H9 (cell line): ENCODE measurements at regions not wholly inside any gene's neighbourhood (a gene's known extent, or its start where the extent isn't known, plus 50 kb on each side); places are given as distances from the start of the nearest gene placed in this dataset.

Source experiments
- DNase-seq: peaks from one replicate; pipeline ENCODE4 v3.0.0-alpha.2; 2017
- H2AFZ ChIP-seq: one replicate; pipeline ENCODE4 v1.6.1; 2013; ENCODE audit warnings: mild to moderate bottlenecking, low read length, control low read depth, moderate library complexity
- H2AK5ac ChIP-seq: 2 replicates; pipeline ENCODE4 v1.6.1; 2013; ENCODE audit warnings: low read length, control low read depth, mixed read lengths; ENCODE audit not compliant: insufficient read length
- H2BK120ac ChIP-seq: one replicate; pipeline ENCODE4 v1.6.1; 2013; ENCODE audit warnings: low read depth, mild to moderate bottlenecking, low read length, control low read depth, inconsistent platforms; ENCODE audit not compliant: poor library complexity, severe bottlenecking
- H2BK12ac ChIP-seq: 2 replicates; pipeline ENCODE4 v1.6.1; 2013; ENCODE audit warnings: low read length, control low read depth, mixed read lengths, low read depth; ENCODE audit not compliant: insufficient read length
- H2BK15ac ChIP-seq: 2 replicates; pipeline ENCODE4 v1.6.1; 2013; ENCODE audit warnings: low read depth, low read length, control low read depth
- H2BK20ac ChIP-seq: one replicate; pipeline ENCODE4 v1.6.1; 2013; ENCODE audit warnings: low read depth, mild to moderate bottlenecking, low read length, control low read depth, inconsistent platforms; ENCODE audit not compliant: poor library complexity, severe bottlenecking
- H2BK5ac ChIP-seq: 2 replicates; pipeline ENCODE4 v1.6.1; 2013; ENCODE audit warnings: low read length, control low read depth, mixed read lengths; ENCODE audit not compliant: insufficient read length
- H3K14ac ChIP-seq: 2 replicates; pipeline ENCODE4 v1.6.1; 2013; ENCODE audit warnings: low read length, control low read depth; ENCODE audit not compliant: insufficient read depth
- H3K18ac ChIP-seq: 2 replicates; pipeline ENCODE4 v1.6.1; 2013; ENCODE audit warnings: low read depth, mild to moderate bottlenecking, mixed read lengths, low read length, control low read depth; ENCODE audit not compliant: insufficient read length
- H3K23ac ChIP-seq: 2 replicates; pipeline ENCODE4 v1.6.1; 2013; ENCODE audit warnings: low read length, control low read depth, mixed read lengths, low read depth; ENCODE audit not compliant: insufficient read length
- H3K23me2 ChIP-seq: 2 replicates; pipeline ENCODE4 v1.6.1; 2013; ENCODE audit warnings: low read depth, mild to moderate bottlenecking, mixed read lengths, low read length, control low read depth; ENCODE audit not compliant: insufficient read length, poor library complexity, severe bottlenecking
- H3K27ac ChIP-seq: 2 replicates; pipeline ENCODE4 v1.5.1; 2013; ENCODE audit warnings: low read length, control low read depth, mixed read lengths, low read depth; ENCODE audit not compliant: insufficient read length
- H3K27me3 ChIP-seq: 2 replicates; pipeline ENCODE4 v1.6.1; 2013; ENCODE audit warnings: low read length, control low read depth, inconsistent platforms; ENCODE audit not compliant: insufficient read depth
- H3K4ac ChIP-seq: 2 replicates; pipeline ENCODE4 v1.6.1; 2013; ENCODE audit warnings: low read depth, mild to moderate bottlenecking, control low read depth, inconsistent platforms, low read length, moderate library complexity
- H3K4me1 ChIP-seq: 2 replicates; pipeline ENCODE4 v1.6.1; 2013; ENCODE audit warnings: low read length, control low read depth, inconsistent platforms; ENCODE audit not compliant: insufficient read depth
- H3K4me2 ChIP-seq: 2 replicates; pipeline ENCODE4 v1.6.1; 2013; ENCODE audit warnings: low read length, control low read depth, mixed read lengths; ENCODE audit not compliant: insufficient read length, insufficient read depth
- H3K56ac ChIP-seq: 2 replicates; pipeline ENCODE4 v1.6.1; 2013; ENCODE audit warnings: low read depth, mild to moderate bottlenecking, mixed read lengths, low read length, control low read depth; ENCODE audit not compliant: insufficient read length
- H3K79me1 ChIP-seq: 2 replicates; pipeline ENCODE4 v1.6.1; 2013; ENCODE audit warnings: low read depth, mild to moderate bottlenecking, moderate library complexity, low read length, control low read depth, inconsistent platforms; ENCODE audit not compliant: insufficient read depth, poor library complexity, severe bottlenecking
- H3K79me2 ChIP-seq: 2 replicates; pipeline ENCODE4 v1.6.1; 2013; ENCODE audit warnings: low read length, control low read depth, inconsistent platforms; ENCODE audit not compliant: insufficient read depth
- H3K9ac ChIP-seq: 2 replicates; pipeline ENCODE4 v1.6.1; 2013; ENCODE audit warnings: low read length, control low read depth, mixed read lengths; ENCODE audit not compliant: insufficient read length; ENCODE audit errors: extremely low read depth
- H3K9me3 ChIP-seq: one replicate; pipeline ENCODE4 v1.6.1; 2013; ENCODE audit warnings: low read depth, low read length, inconsistent platforms; ENCODE audit not compliant: control insufficient read depth
- H3T11ph ChIP-seq: one replicate; pipeline ENCODE4 v1.6.1; 2013; ENCODE audit warnings: mild to moderate bottlenecking, low read length, control low read depth, inconsistent platforms
- H4K20me1 ChIP-seq: one replicate; pipeline ENCODE4 v1.6.1; 2013; ENCODE audit not compliant: control insufficient read depth, insufficient read length, insufficient read depth
- H4K5ac ChIP-seq: 2 replicates; pipeline ENCODE4 v1.6.1; 2013; ENCODE audit warnings: low read depth, mild to moderate bottlenecking, mixed read lengths, low read length, control low read depth; ENCODE audit not compliant: insufficient read length
- H4K8ac ChIP-seq: replicated peaks from 2 replicates; pipeline ENCODE4 v1.6.1; 2013; ENCODE audit warnings: low read length, control low read depth, mixed read lengths, low read depth; ENCODE audit not compliant: insufficient read length
- H4K91ac ChIP-seq: 2 replicates; pipeline ENCODE4 v1.6.1; 2013; ENCODE audit warnings: low read depth, mild to moderate bottlenecking, moderate library complexity, mixed read lengths, low read length, control low read depth; ENCODE audit not compliant: insufficient read length
- H3K27ac Mint-ChIP-seq, 3 experiments: 2 replicates in 2 of 3; 3 replicates in 1 of 3; pipeline ENCODE4 v1.8.0; 2020 to 2021; ENCODE audit warnings: mixed read lengths in 3 of 3, mild to moderate bottlenecking in 1 of 3, moderate library complexity in 1 of 3
- H3K27me3 Mint-ChIP-seq: 2 replicates; pipeline ENCODE4 v1.8.0; 2021; ENCODE audit warnings: low read depth, mild to moderate bottlenecking, moderate library complexity, mixed read lengths
- H3K36me3 Mint-ChIP-seq, 3 experiments: 2 replicates in 2 of 3; 3 replicates in 1 of 3; pipeline ENCODE4 v1.8.0; 2020 to 2021; ENCODE audit warnings: low read depth in 3 of 3, mixed read lengths in 3 of 3; ENCODE audit not compliant: insufficient read depth in 1 of 3
- H3K4me1 Mint-ChIP-seq, 2 experiments: 2 replicates each; pipeline ENCODE4 v1.8.0; 2020; ENCODE audit warnings: mixed read lengths in 2 of 2
- H3K4me3 Mint-ChIP-seq, 2 experiments: 2 replicates in 1 of 2; 3 replicates in 1 of 2; pipeline ENCODE4 v1.8.0; 2020 to 2021; ENCODE audit warnings: mild to moderate bottlenecking in 2 of 2, mixed read lengths in 2 of 2, moderate library complexity in 1 of 2
- H3K9me3 Mint-ChIP-seq, 2 experiments: 2 replicates in 1 of 2; 3 replicates in 1 of 2; pipeline ENCODE4 v1.8.0; 2020; ENCODE audit warnings: mild to moderate bottlenecking in 2 of 2, mixed read lengths in 2 of 2, moderate library complexity in 1 of 2
- CTCF ChIP-seq: fragments of 200-600 bp; sonication (generic); conservative IDR thresholded peaks from 3 replicates; pipeline ENCODE4 v1.8.0; 2021; ENCODE audit warnings: antibody characterized with exemption, mild to moderate bottlenecking

DNA sequence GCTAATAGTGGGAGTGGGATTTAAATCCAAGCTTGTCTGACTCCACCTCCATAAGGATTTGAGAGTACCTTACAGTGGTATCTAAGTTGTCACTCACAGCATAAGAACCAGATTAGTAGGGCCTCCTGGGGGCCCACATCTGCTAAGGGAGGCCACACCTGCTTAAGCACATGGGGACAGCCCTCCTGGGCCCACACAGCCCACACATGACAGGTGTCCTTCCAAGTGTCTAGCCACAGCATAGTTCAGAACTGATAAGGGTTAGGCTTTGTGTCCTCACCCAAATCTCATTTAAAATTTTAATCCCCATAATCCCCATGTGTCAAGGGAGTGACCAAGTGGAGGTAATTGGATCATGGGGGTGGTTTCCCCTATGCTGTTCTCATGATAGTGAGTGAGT lies 186.0 kb upstream of the HMGA2 start:
- no peak overlapping the region for H3K18ac ChIP-seq
- no peaks in the 10 kb centered on the region for H4K20me1 ChIP-seq
- Mint-ChIP-seq H3K9me3 (no peaks in the 10 kb centered on the region), H3K27ac (no peak overlapping the region), H3K4me3 (no peak overlapping the region), H3K36me3 (no peaks in the 10 kb centered on the region), H3K4me1 (peaks cover 6 to 7% of the 10 kb centered on the region in 2 experiments; a peak in 3 of 4 replicates), H3K27me3 (no peaks in the 10 kb centered on the region)
- no peak overlapping the region for H3T11ph ChIP-seq
- no peak overlapping the region for H3K23ac ChIP-seq
- no peak for TF ChIP-seq CTCF
- H3K27ac ChIP-seq = no peak overlapping the region
- H2AFZ ChIP-seq = no peak overlapping the region
- H2BK120ac ChIP-seq = no peak overlapping the region
- H2BK15ac ChIP-seq = no peak overlapping the region
- no peak overlapping the region for H2BK5ac ChIP-seq
- no peak overlapping the region for H3K56ac ChIP-seq
- H3K9me3 ChIP-seq = no peaks in the 10 kb centered on the region
- no peaks in the 10 kb centered on the region for H3K27me3 ChIP-seq
- no peak overlapping the region for H2BK20ac ChIP-seq
- H4K8ac ChIP-seq = no peak overlapping the region
- H3K14ac ChIP-seq = no peak overlapping the region
- no peak overlapping the region for H3K4ac ChIP-seq
- no peak overlapping the region for H2BK12ac ChIP-seq
- H3K9ac ChIP-seq = no peak overlapping the region
- no peaks in the 10 kb centered on the region for H3K23me2 ChIP-seq
- no peak overlapping the region for H3K4me2 ChIP-seq
- no peak overlapping the region for H2AK5ac ChIP-seq
- no peaks in the 10 kb centered on the region for H3K79me1 ChIP-seq
- no peaks in the 10 kb centered on the region for H3K79me2 ChIP-seq
- no peak overlapping the region for H4K91ac ChIP-seq
- H3K4me1 ChIP-seq = no peaks in the 10 kb centered on the region
- no peak for DNase-seq
- H4K5ac ChIP-seq = no peak overlapping the region
